ENCODE measurements at regions not wholly inside any gene's neighbourhood (a gene's known extent, or its start where the extent isn't known, plus 50 kb on each side); places are given as distances from the start of the nearest gene placed in this dataset.

DNA sequence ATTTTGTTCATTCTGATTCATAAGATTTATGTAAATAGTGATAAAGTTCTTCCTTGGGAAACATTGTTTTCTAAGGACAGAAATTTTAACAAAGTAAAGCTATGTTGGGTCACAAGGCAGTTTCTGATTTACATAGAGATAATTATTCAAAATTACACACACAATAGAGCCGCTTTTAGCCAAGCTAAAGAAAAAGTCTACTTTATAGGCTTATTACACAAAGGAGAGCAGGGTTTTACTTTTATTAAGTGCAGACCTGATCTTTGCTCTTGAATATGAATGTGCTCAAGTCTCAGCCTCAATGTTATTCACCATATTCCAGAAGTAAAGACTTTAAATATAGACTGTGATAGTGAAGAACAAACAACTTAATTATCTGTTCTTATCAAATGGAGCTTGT, 787.8 kb upstream of the LINC00305 start:
- Histone ChIP-seq H3K9me3 (no peaks in the 10 kb centered on the region), H3K4me1 (no peaks in the 10 kb centered on the region), H3K4me3 (no peak overlapping the region), H3K36me3 (no peaks in the 10 kb centered on the region), H3K27ac (no peak overlapping the region), H3K27me3 (no peaks in the 10 kb centered on the region)
- DNase-seq: no peak
- 82 to 89% methylated on average over 1 of the region's 1 CpG for WGBS, 2 donors
- intact Hi-C loops (cut with DNase I): no loop called here
- TF ChIP-seq EP300 (IDR thresholded peaks at IDR 0.05) (no peak), POLR2AphosphoS5 (IDR thresholded peaks at IDR 0.05) (no peak), POLR2A (IDR thresholded peaks at IDR 0.05) (no peak)
- TF ChIP-seq, protein P1, sequence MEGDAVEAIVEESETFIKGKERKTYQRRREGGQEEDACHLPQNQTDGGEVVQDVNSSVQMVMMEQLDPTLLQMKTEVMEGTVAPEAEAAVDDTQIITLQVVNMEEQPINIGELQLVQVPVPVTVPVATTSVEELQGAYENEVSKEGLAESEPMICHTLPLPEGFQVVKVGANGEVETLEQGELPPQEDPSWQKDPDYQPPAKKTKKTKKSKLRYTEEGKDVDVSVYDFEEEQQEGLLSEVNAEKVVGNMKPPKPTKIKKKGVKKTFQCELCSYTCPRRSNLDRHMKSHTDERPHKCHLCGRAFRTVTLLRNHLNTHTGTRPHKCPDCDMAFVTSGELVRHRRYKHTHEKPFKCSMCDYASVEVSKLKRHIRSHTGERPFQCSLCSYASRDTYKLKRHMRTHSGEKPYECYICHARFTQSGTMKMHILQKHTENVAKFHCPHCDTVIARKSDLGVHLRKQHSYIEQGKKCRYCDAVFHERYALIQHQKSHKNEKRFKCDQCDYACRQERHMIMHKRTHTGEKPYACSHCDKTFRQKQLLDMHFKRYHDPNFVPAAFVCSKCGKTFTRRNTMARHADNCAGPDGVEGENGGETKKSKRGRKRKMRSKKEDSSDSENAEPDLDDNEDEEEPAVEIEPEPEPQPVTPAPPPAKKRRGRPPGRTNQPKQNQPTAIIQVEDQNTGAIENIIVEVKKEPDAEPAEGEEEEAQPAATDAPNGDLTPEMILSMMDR (IDR thresholded peaks at IDR 0.05): no peak

DNA sequence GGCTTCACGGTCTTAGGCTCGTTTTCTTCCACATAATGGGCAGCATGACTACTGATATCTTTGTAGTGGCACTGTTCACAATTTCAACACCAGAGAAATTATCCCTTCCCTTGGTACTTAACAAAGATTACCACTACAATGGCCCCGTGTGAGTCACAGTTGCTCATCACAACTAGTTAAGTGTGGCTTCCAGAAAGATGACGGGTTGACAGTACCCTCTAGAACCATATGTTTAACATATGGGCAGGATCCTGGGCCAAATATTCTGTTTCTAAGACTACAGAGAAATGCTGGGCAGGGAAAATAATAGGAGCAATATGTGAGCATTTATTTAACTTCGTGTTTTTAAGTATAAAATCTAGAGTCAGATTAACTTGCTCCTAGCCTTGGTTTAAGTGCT, 780.1 kb upstream of the LINC00305 start:
- no peak overlapping the region for H3K4me3 ChIP-seq
- TF ChIP-seq POLR2A (IDR thresholded peaks at IDR 0.05): no peak
- TF ChIP-seq, protein P1 (IDR thresholded peaks at IDR 0.05): no peak
- no peak for TF ChIP-seq POLR2AphosphoS5 (IDR thresholded peaks at IDR 0.05)
- no peak for TF ChIP-seq EP300 (IDR thresholded peaks at IDR 0.05)
- intact Hi-C loops (cut with DNase I): no loop called here
- no peaks in the 10 kb centered on the region for H3K27me3 ChIP-seq
- no peaks in the 10 kb centered on the region for H3K36me3 ChIP-seq
- no peaks in the 10 kb centered on the region for H3K9me3 ChIP-seq
- no peak overlapping the region for H3K27ac ChIP-seq
- 76 to 81% methylated on average over 5 of the region's 5 CpGs for WGBS, 2 donors
- H3K4me1 ChIP-seq: no peaks in the 10 kb centered on the region
- DNase-seq: no peak

DNA sequence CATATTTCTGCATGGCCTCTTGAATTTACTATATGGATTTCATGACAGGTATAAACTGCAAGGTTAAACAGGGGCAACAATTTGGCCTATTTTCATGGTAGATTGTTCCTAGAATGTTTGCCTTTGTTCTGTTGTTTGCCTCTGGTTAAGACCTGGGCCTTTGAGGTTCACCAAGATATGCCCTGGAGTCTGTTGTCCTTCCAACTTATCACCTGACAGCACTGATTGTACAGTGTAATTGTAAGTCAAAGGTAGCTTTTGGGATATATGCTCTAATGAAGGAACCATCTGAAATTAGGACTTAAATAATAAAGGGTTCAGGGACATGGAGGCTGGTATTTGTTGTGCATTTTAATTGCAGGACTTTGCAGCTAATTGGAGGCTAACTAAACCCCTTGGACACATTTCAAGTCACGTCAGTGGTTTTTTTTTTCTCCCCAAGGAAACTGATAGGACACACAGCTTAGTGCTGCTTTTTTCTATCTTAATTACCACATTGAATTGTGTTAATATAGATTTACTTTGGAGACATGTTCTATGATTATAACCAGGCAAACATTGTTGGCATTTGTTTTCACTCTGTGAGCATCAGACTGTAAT, 771.2 kb upstream of the LINC00305 start:
- no peak for DNase-seq
- intact Hi-C loops (cut with DNase I): no loop called here
- Histone ChIP-seq H3K9me3 (no peaks in the 10 kb centered on the region), H3K27me3 (no peaks in the 10 kb centered on the region), H3K36me3 (no peaks in the 10 kb centered on the region), H3K4me3 (no peak overlapping the region), H3K27ac (no peak overlapping the region), H3K4me1 (no peaks in the 10 kb centered on the region)
- WGBS, 2 donors: 44 to 56% methylated on average over 1 of the region's 1 CpG
- TF ChIP-seq, protein P1 (IDR thresholded peaks at IDR 0.05): no peak
- TF ChIP-seq EP300 (IDR thresholded peaks at IDR 0.05) (no peak), POLR2A (IDR thresholded peaks at IDR 0.05) (no peak), POLR2AphosphoS5 (IDR thresholded peaks at IDR 0.05) (no peak)

- Histone ChIP-seq H3K4me3 (no peak overlapping the region), H3K4me1 (no peaks in the 10 kb centered on the region), H3K27me3 (no peaks in the 10 kb centered on the region), H3K9me3 (no peaks in the 10 kb centered on the region), H3K27ac (no peak overlapping the region), H3K36me3 (no peaks in the 10 kb centered on the region)
- intact Hi-C loops (cut with DNase I): no loop called here
- no peak for TF ChIP-seq POLR2AphosphoS5 (IDR thresholded peaks at IDR 0.05)
- WGBS, 2 donors: 88 to 91% methylated on average over 3 of the region's 3 CpGs
- no peak for DNase-seq
Measured at GRCh38 chr18:64918851-64919250, 770.0 kb upstream of the LINC00305 start.

GRCh38 chr18:64893349-64893748, 744.5 kb upstream of the LINC00305 start:
- WGBS, 2 donors: 91 to 93% methylated on average over 3 of the region's 3 CpGs
- H3K36me3 ChIP-seq: no peaks in the 10 kb centered on the region
- TF ChIP-seq EP300 (IDR thresholded peaks at IDR 0.05) (no peak), POLR2A (IDR thresholded peaks at IDR 0.05) (no peak), POLR2AphosphoS5 (IDR thresholded peaks at IDR 0.05) (no peak)
- TF ChIP-seq, protein P1 (IDR thresholded peaks at IDR 0.05): no peak
- peaks cover 0 to 3% (median 0%) of the 10 kb centered on the region in 4 donors for H3K9me3 ChIP-seq
- H3K4me1 ChIP-seq: no peaks in the 10 kb centered on the region
- no peak overlapping the region for H3K27ac ChIP-seq
- DNase-seq: no peak
- H3K4me3 ChIP-seq: no peak overlapping the region
- intact Hi-C loops (cut with DNase I): no loop called here
- H3K27me3 ChIP-seq: no peaks in the 10 kb centered on the region
